ENCODE measurements at regions not wholly inside any gene's neighbourhood (a gene's known extent, or its start where the extent isn't known, plus 50 kb on each side); places are given as distances from the start of the nearest gene placed in this dataset.
A peak's percentile ranks its signal among the peaks of the same experiment; 100 is the strongest.
"Not testable (repeated sequence)": the region's sequence is repeated elsewhere in the genome, so short reads cannot be mapped to it uniquely, and the experiment has no call there.

GRCh38 chr3:20370273-20371063 is 184.5 kb upstream of the SGO1 start:
- not testable (repeated sequence) for DNase-seq

GRCh38 chr3:20361000-20361399 is 175.0 kb upstream of the SGO1 start:
- DNase-seq = no peak

DNA sequence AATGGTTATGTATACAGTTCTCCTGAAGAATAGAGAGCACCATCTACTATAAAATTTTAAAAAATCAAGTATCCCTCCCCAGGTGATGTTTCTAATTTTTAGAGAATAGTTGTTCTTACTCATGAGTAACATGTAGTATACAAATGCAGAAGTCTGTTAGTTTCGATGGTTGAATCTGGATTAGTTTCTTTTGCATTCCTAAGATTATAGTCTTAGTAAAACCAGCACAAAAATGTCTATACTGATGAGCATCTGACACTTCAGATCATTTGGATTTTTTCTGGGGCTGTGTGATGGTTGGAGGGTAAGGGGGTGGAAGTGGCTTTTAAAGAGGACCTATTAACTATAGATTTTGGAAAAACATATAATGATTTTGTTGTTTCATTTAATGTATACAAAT is 167.3 kb upstream of the SGO1 start:
- no peak for DNase-seq

DNA sequence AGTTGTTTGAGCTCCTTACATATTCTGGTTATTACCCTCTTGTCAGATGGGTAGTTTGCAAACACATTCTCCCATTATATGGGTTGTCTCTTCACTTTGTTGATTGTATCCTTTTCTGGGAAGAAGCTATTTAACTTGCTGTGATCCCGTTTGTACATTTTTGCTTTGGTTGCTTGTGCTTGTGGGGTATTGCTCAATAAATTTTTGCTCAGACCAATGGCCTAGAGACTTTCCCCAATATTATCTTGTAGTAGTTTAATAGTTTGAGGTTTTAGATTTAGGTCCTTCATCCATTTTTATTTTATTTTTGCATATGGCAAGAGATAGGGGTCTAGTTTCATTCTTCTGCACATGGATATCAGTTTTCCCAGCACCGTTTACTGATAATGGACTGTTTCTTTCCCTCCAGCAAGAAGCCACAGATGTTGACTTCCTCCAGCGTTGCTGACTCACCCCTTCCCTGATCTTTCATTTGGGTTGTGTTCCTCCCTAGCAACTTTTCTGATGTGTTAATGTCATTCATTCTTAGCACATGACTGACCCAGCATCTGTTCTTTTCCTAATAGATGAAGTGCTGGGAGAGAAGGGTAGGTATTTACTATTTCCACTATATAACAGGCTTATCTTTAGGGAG is 166.7 kb upstream of the SGO1 start:
- no peak for DNase-seq

- DNase-seq = no peak
Observed at GRCh38 chr3:20350449-20350848, 164.4 kb upstream of the SGO1 start.

DNA sequence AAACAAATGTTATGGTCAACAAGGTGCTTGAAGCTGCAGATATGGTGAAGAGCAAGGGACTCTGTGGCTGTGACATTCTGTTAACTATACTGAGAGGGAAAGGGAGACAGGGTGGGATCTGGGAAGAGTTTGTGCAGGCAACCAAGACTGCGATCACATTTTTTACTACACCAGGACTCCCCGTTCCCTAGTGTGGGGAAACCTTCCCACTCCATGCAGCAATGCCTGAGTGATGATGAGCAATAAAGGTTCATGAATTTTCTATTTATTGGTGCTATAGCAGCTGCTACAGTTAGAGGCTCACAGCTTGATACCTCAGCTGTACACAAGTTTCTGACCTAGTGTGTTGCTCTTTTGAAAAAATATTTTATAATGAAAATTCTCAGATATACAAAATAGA is 160.9 kb upstream of the SGO1 start:
- no peak for DNase-seq

GRCh38 chr3:20346369-20346768 is 160.4 kb upstream of the SGO1 start:
- no peak for DNase-seq

GRCh38 chr3:20344400-20344959 is 158.5 kb upstream of the SGO1 start:
- no peak for DNase-seq

DNA sequence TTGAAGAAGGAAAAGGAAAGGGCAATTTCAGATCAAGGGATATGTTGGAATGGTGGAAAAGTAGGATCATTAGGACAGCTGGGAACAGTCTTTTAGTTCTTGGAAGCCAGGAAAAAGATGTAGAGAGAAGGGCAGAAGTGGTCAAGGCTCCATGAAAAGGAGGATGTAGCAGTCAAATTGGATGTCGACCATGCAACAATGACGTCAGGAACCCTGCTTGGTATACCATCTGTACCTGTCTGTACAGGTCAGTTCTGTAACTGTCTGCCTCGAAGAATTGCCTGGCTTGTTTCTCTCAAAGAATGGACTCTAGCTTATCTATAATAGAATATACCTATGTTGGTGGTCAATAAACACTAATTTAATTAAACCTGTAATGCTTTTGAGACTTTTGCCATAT is 157.8 kb upstream of the SGO1 start:
- no peak for DNase-seq

GRCh38 chr3:20340324-20340928 is 154.4 kb upstream of the SGO1 start:
- peak; percentile 80 for DNase-seq

DNA sequence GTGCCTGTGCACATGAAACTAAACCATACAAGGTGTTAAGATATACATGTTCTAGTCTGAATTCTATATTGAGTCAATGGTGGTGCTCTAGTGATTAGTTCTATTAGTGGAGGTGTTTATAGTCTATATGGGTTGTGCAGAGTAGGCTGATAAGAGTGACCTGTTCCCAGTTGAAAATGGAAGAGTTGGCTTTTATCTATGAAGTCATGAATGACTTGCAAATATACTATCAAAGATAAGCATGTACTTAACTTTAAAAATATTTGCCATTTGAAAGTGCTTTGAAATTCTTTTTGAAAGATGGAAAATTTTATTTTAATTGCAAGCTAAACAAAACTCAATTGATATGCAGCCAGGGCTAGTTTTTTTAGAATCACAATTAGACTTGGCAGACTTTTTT is 150.6 kb upstream of the SGO1 start:
- no peak for DNase-seq

DNA sequence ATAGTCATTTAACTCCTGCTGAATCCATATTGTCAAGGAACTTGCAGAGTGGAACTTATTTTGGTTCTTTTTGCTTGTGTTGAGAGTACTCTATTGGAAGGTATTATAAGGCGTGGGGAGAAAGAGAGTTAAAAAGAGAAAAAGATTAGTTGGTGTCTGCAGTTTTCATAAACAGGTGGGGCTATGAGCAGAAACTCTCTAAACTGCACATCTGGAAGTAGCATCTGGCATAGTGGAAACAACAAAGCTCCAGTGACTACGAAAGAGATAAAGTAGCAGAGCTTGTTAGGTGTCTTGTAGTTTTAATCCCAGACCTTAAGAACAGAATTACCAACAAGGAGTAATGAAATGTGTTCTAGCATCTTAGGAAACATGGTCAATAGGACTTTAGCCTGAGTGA is 148.8 kb upstream of the SGO1 start:
- no peak for DNase-seq

DNA sequence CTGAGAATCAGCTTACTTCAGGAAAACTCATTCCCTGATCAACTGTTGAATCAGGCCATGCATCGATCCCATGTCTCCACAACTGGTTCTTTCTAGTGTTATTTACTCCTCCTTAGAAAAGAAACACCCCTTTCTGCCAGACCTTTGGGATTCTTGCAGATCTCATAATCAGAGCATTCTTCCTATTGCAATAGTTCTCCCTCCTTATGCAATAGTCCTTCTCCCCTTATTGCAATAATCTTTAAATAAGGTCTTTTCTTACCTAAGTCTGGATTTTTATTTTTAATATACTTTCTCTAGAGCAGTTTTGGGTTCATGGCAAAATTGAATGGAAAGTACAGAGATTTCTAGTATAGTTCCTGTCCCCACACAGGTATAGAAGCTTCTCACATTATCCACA is 141.9 kb upstream of the SGO1 start:
- no peak for DNase-seq

DNA sequence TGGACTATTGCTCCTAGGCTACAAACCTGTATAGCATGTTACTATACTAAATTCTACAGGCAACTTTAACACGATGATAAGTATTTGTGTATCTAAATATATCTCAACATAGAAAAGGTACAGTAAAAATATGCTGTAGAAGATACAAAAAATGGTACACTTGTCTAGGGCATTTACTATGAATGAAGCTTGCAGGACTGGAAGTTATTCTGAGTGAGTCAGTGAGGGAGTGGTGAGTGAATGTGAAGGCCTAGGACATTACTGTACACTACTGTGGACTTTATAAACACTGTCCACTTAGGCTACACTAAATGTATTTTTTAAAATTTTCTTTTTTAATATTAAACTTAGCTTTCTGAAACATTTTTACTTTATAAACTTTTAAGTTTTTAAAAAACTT is 140.5 kb upstream of the SGO1 start:
- DNase-seq = no peak

- no peak for DNase-seq
Observed at GRCh38 chr3:20325563-20325962, 139.6 kb upstream of the SGO1 start.

DNA sequence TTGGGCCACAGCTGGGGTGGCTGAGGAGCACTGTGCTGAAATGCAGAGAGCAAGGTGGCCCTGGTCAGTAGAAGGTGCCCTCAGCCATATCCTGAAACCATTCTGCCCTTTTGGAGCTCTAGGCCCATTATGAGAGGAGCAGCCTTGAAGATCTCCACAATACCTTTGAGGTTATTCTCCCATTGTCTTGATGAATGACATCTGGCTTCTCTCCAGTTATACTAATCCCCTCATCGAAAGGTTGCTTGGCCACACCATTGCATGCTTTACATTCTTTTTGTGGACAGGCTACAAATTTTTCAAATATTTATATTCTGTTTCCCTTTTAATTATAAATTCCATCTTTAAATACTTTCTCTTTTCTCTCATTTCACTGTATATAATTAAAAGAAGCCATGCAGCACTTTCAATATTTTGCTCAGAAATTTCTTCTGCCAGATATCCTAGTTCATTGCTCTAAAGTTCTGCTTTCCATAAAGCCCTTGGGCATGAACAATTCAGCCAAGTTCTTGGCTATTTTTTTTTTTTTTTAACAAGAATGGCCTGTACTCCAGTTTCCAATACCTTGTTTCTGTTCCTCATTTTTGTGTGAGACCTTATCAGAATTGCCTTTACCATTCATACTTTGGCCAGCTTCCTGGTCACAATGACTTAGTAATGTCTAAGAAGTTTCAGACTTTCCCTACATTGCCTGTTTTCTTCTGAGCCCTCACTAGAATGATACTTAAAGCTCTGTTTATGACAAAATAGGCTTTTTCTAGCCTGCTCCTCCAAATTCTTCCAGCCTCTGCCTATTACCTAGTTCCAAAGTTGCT is 138.9 kb upstream of the SGO1 start:
- no peak for DNase-seq

- no peak for DNase-seq
Observed at GRCh38 chr3:20323307-20323927, 137.4 kb upstream of the SGO1 start.

DNA sequence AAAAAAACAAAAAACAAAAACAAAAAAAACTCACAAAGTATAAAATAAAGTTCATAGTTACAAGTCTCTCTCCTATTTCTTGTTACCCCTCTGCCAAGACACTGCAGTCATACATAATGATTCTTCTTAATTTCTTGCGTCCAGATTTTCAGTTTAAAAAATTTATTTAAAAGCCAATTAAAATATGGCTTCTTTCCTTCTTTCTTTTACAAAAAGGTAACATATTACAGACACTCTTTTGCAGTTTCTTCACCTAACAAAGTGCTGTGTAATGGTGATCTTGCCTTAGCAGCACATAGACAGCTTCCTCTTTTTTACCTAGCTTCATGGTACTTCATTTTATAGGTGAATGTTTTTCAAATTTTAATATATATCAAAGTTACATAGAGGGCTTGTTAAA is 136.1 kb upstream of the SGO1 start:
- DNase-seq = no peak

GRCh38 chr3:20321391-20322047 is 135.5 kb upstream of the SGO1 start:
- DNase-seq = no peak

DNA sequence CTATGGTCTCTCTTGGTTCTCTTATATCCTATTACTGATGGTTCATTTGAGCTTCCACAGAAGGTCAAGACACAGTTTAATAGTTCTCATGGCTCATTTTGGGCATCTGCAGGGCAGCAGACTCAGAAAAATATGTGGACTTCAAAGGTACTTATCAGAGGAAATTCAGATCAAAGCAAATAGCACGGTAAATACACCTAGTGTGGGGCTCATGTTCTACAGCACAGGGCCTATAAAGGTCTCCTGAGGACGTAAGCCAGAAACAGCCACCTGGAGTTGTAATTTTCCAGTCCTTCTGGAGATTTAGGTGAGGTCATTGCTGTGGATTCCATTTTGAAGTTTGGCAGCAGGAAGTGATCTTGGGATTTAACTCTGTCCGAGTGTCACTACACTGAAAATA is 134.5 kb upstream of the SGO1 start:
- DNase-seq = no peak

DNA sequence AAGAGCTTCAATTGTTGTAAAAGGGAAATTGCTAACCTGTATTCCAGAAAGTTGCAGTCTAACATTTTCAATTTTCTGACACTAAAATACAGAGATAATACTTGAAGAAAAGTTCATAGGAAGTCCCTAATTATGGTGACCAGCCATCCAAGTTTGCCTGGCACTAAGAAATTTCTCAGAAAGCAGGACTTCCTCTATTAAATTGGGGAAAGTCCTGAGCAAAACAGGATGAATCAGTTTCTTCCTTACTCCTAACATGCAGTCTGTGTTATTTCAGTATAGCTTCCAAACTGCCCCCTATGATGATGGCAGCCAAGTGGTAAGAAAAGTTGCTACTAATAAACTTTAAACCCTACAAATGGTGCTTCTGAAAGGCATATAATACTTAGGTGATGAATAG is 133.5 kb upstream of the SGO1 start:
- DNase-seq = no peak

GRCh38 chr3:20317616-20318015 is 131.6 kb upstream of the SGO1 start:
- DNase-seq = no peak

Data from activated CD4-positive, alpha-beta T cell treated with anti-CD3 and anti-CD28 coated beads, Interleukin-2, amount 50 U/mL, for 16 hours (primary cell).